HG03064 (cell line): ENCODE measurements at regions not wholly inside any gene's neighbourhood (a gene's known extent, or its start where the extent isn't known, plus 50 kb on each side); places are given as distances from the start of the nearest gene placed in this dataset.

Experiments used
- ATAC-seq: cut with Tn5 transposase; IDR thresholded peaks from one replicate; pipeline ENCODE4 v1.9.1; 2021; ENCODE audit warnings: low read depth; ENCODE audit not compliant: unreplicated experiment

- ATAC-seq: no peak
These were observed 154.7 kb downstream of the KTN1 start for GRCh38 chr14:55734731-55735130.

- no peak for ATAC-seq
These were observed 160.1 kb downstream of the KTN1 start for GRCh38 chr14:55739967-55740648.

GRCh38 chr14:55740649-55740989 is 160.6 kb downstream of the KTN1 start:
- ATAC-seq: no peak

- ATAC-seq: no peak
These were observed 161.2 kb downstream of the KTN1 start for GRCh38 chr14:55741240-55741639.

GRCh38 chr14:55743551-55743950 is 163.5 kb downstream of the KTN1 start:
- no peak for ATAC-seq

GRCh38 chr14:55744321-55744720 is 164.3 kb downstream of the KTN1 start:
- ATAC-seq: no peak

GRCh38 chr14:55745906-55746305 is 165.9 kb downstream of the KTN1 start:
- ATAC-seq: no peak

- no peak for ATAC-seq
These were observed 166.6 kb downstream of the KTN1 start for GRCh38 chr14:55746558-55746957.

- ATAC-seq: no peak
These were observed 167.2 kb downstream of the KTN1 start for GRCh38 chr14:55747186-55747585.

- ATAC-seq: no peak
These were observed 169.3 kb downstream of the KTN1 start for GRCh38 chr14:55749201-55749812.

- ATAC-seq: no peak
These were observed 169.9 kb downstream of the KTN1 start for GRCh38 chr14:55749946-55750345.

- ATAC-seq: no peak
These were observed 172.8 kb downstream of the KTN1 start for GRCh38 chr14:55752580-55753390.

- ATAC-seq: no peak
These were observed 174.5 kb downstream of the KTN1 start for GRCh38 chr14:55754471-55754870.

- ATAC-seq: no peak
These were observed 174.9 kb downstream of the KTN1 start for GRCh38 chr14:55754871-55755270.

- ATAC-seq: no peak
These were observed 176.1 kb downstream of the KTN1 start for GRCh38 chr14:55756078-55756477.

GRCh38 chr14:55756557-55756956 is 176.6 kb downstream of the KTN1 start:
- no peak for ATAC-seq

- no peak for ATAC-seq
These were observed 178.8 kb downstream of the KTN1 start for GRCh38 chr14:55758796-55759195.

- ATAC-seq: no peak
These were observed 181.0 kb downstream of the KTN1 start for GRCh38 chr14:55760789-55761566.

- no peak for ATAC-seq
These were observed 181.6 kb downstream of the KTN1 start for GRCh38 chr14:55761651-55762050.

- ATAC-seq: no peak
These were observed 182.7 kb downstream of the KTN1 start for GRCh38 chr14:55762595-55763232.

- ATAC-seq: no peak
These were observed 184.8 kb downstream of the KTN1 start for GRCh38 chr14:55764784-55765183.
